HEK293 (cell line): ENCODE measurements at regions not wholly inside any gene's neighbourhood (a gene's known extent, or its start where the extent isn't known, plus 50 kb on each side); places are given as distances from the start of the nearest gene placed in this dataset.

Experiments
- CTCF ChIA-PET: fragments of 350-600 bp; formaldehyde crosslinking; extraction: SDS; loops from one replicate; lab custom pipeline; 2021; ENCODE audit warnings: antibody characterized with exemption; lab: Yijun Ruan, JAX
- POLR2A ChIA-PET: fragments of 300-600 bp; formaldehyde crosslinking; extraction: SDS; loops from one replicate; lab custom pipeline; 2020; ENCODE audit warnings: antibody characterized with exemption, inconsistent platforms; lab: Yijun Ruan, JAX
- H3K27ac ChIP-seq: fragments of 200-500 bp; sonication (Bioruptor generic); 2 replicates; pipeline ENCODE4 v1.5.1; 2014; ENCODE audit warnings: low read depth, low read length, control low read depth, inconsistent platforms; ENCODE audit errors: extremely low read depth
- H3K36me3 ChIP-seq, 2 experiments: fragments of 200-500 bp in 1 of 2; sonication (Bioruptor generic) in 1 of 2; 1 replicate in 1 of 2; 2 replicates in 1 of 2; pipeline ENCODE4 v1.5.1; 2014 to 2017; ENCODE audit warnings: inconsistent platforms in 2 of 2, low read length in 2 of 2; ENCODE audit not compliant: control insufficient read depth in 2 of 2, insufficient read depth in 1 of 2
- H3K4me1 ChIP-seq: fragments of 200-500 bp; sonication (Bioruptor generic); 2 replicates; pipeline ENCODE4 v1.5.1; 2014; ENCODE audit warnings: mild to moderate bottlenecking, low read length, inconsistent platforms; ENCODE audit not compliant: control insufficient read depth, insufficient read depth
- H3K4me3 ChIP-seq: 2 replicates; pipeline ENCODE4 v1.5.1; 2011; ENCODE audit warnings: low read depth, mild to moderate bottlenecking, control low read depth, low read length, moderate library complexity
- H3K9me3 ChIP-seq: fragments of 200-500 bp; sonication (Bioruptor generic); 2 replicates; pipeline ENCODE4 v1.5.1; 2014; ENCODE audit warnings: low read depth, low read length, inconsistent platforms; ENCODE audit not compliant: control insufficient read depth, insufficient read depth
- EGR2 ChIP-seq: fragments of 450-650 bp; formaldehyde crosslinking; IDR thresholded peaks from 2 replicates; pipeline ENCODE4 v1.5.1; 2016; ENCODE audit warnings: low read depth, missing biosample characterization, missing genetic modification characterization
- GLI2 ChIP-seq: fragments of 450-650 bp; formaldehyde crosslinking; IDR thresholded peaks from 2 replicates; pipeline ENCODE4; 2017; ENCODE audit warnings: missing biosample characterization, missing genetic modification characterization, low read depth, borderline replicate concordance
- GLIS1 ChIP-seq: fragments of 450-650 bp; formaldehyde crosslinking; IDR thresholded peaks from 2 replicates; pipeline ENCODE4 v1.5.1; 2016; ENCODE audit warnings: missing biosample characterization, missing genetic modification characterization
- SCRT1 ChIP-seq: fragments of 450-650 bp; formaldehyde crosslinking; IDR thresholded peaks from 2 replicates; pipeline ENCODE4 v1.5.1; 2016; ENCODE audit warnings: missing biosample characterization, missing genetic modification characterization, borderline replicate concordance
- SP2 ChIP-seq: fragments of 450-650 bp; formaldehyde crosslinking; IDR thresholded peaks from 2 replicates; pipeline ENCODE4 v1.5.1; 2016; ENCODE audit warnings: missing biosample characterization, missing genetic modification characterization
- SP7 ChIP-seq: fragments of 450-650 bp; formaldehyde crosslinking; IDR thresholded peaks from 2 replicates; pipeline ENCODE4 v1.5.1; 2016; ENCODE audit warnings: missing biosample characterization, missing genetic modification characterization
- YY1 ChIP-seq: fragments of 450-650 bp; formaldehyde crosslinking; IDR thresholded peaks from 2 replicates; pipeline ENCODE4 v1.5.1; 2018; ENCODE audit warnings: missing biosample characterization, missing genetic modification characterization
- YY2 ChIP-seq: fragments of 450-650 bp; formaldehyde crosslinking; IDR thresholded peaks from 2 replicates; pipeline ENCODE4 v1.5.1; 2016; ENCODE audit warnings: missing biosample characterization, missing genetic modification characterization
- ZNF175 ChIP-seq: fragments of 450-650 bp; formaldehyde crosslinking; IDR thresholded peaks from 2 replicates; pipeline ENCODE4 v1.5.1; 2016; ENCODE audit warnings: missing biosample characterization, missing genetic modification characterization
- ZNF202 ChIP-seq: fragments of 450-650 bp; formaldehyde crosslinking; IDR thresholded peaks from 2 replicates; pipeline ENCODE4 v1.5.1; 2016; ENCODE audit warnings: missing biosample characterization, missing genetic modification characterization, borderline replicate concordance
- ZNF23 ChIP-seq: fragments of 450-650 bp; formaldehyde crosslinking; IDR thresholded peaks from 2 replicates; pipeline ENCODE4 v1.5.1; 2016; ENCODE audit warnings: missing biosample characterization, missing genetic modification characterization, borderline replicate concordance
- ZNF341 ChIP-seq: fragments of 450-650 bp; formaldehyde crosslinking; IDR thresholded peaks from 2 replicates; pipeline ENCODE4; 2016; ENCODE audit warnings: low read depth, missing biosample characterization, missing genetic modification characterization
- ZNF354C ChIP-seq: fragments of 450-650 bp; formaldehyde crosslinking; IDR thresholded peaks from 2 replicates; pipeline ENCODE4 v1.5.1; 2016; ENCODE audit warnings: missing biosample characterization, missing genetic modification characterization, low read depth, borderline replicate concordance
- ZNF394 ChIP-seq: fragments of 450-650 bp; formaldehyde crosslinking; IDR thresholded peaks from 2 replicates; pipeline ENCODE4 v1.5.1; 2016; ENCODE audit warnings: missing biosample characterization, missing genetic modification characterization, mild to moderate bottlenecking, moderate library complexity, borderline replicate concordance
- ZNF514 ChIP-seq: fragments of 450-650 bp; formaldehyde crosslinking; IDR thresholded peaks from 2 replicates; pipeline ENCODE4 v1.5.1; 2016; ENCODE audit warnings: missing biosample characterization, missing genetic modification characterization
- ZNF596 ChIP-seq: fragments of 450-650 bp; IDR thresholded peaks from 2 replicates; pipeline ENCODE4 v1.5.0; 2018; ENCODE audit warnings: missing biosample characterization, mild to moderate bottlenecking, missing genetic modification characterization, moderate library complexity
- ZNF610 ChIP-seq: fragments of 450-650 bp; formaldehyde crosslinking; IDR thresholded peaks from 2 replicates; pipeline ENCODE4 v1.5.1; 2016; ENCODE audit warnings: missing biosample characterization, missing genetic modification characterization, borderline replicate concordance
- ZNF76 ChIP-seq: fragments of 450-650 bp; formaldehyde crosslinking; IDR thresholded peaks from 2 replicates; pipeline ENCODE4; 2016; ENCODE audit warnings: low read depth, missing biosample characterization, missing genetic modification characterization, borderline replicate concordance
- ZNF768 ChIP-seq: fragments of 450-650 bp; formaldehyde crosslinking; IDR thresholded peaks from 2 replicates; pipeline ENCODE4 v1.5.1; 2018; ENCODE audit warnings: missing biosample characterization, mild to moderate bottlenecking, missing genetic modification characterization
- ZNF785 ChIP-seq: fragments of 450-650 bp; formaldehyde crosslinking; IDR thresholded peaks from 2 replicates; pipeline ENCODE4 v1.5.1; 2016; ENCODE audit warnings: missing biosample characterization, missing genetic modification characterization
- ZXDB ChIP-seq: fragments of 450-650 bp; formaldehyde crosslinking; IDR thresholded peaks from 2 replicates; pipeline ENCODE4 v1.5.1; 2016; ENCODE audit warnings: missing biosample characterization, missing genetic modification characterization
- TF ChIP-seq, protein P1 (sequence below): fragments of 450-650 bp; formaldehyde crosslinking; IDR thresholded peaks from 2 replicates; pipeline ENCODE4 v1.5.1; 2016; ENCODE audit warnings: missing biosample characterization, missing genetic modification characterization
- TF ChIP-seq, protein P2 (sequence below): fragments of 450-650 bp; formaldehyde crosslinking; IDR thresholded peaks from 2 replicates; pipeline ENCODE4 v1.5.1; 2016; ENCODE audit warnings: missing biosample characterization, missing genetic modification characterization
- TF ChIP-seq, protein P3 (sequence below): fragments of 450-650 bp; formaldehyde crosslinking; IDR thresholded peaks from 2 replicates; pipeline ENCODE4 v1.5.1; 2017; ENCODE audit warnings: missing biosample characterization, missing genetic modification characterization
- TF ChIP-seq, protein P4 (sequence below): fragments of 450-650 bp; formaldehyde crosslinking; IDR thresholded peaks from 2 replicates; pipeline ENCODE4 v1.5.1; 2016; ENCODE audit warnings: missing biosample characterization, missing genetic modification characterization
- TF ChIP-seq, protein P5 (sequence below): fragments of 450-650 bp; formaldehyde crosslinking; IDR thresholded peaks from 2 replicates; pipeline ENCODE4 v1.5.1; 2016; ENCODE audit warnings: missing biosample characterization, missing genetic modification characterization

DNA sequence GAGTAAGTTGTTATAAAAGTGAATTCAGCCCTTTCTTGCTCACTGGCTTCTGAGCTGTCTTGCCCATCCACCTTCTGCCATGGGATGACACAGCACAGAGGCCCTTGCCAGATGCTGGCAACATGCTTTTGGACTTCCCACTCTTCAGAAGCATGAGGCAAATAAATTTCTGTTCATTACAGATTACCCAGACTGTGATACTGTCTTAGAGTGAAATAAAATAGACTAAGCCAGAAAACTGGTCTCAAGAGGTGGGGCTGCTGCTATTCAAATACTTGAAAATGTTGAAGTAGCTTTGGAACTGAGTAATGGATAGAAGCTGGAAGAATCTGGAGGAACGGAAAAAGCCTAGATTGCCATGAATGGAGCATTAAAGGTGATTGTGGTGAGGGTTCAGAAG is 170.4 kb downstream of the ZMAT3 start:
- Histone ChIP-seq H3K4me1 (no peaks in the 10 kb centered on the region), H3K36me3 (no peaks in the 10 kb centered on the region), H3K9me3 (no peaks in the 10 kb centered on the region), H3K4me3 (no peak overlapping the region), H3K27ac (no peak overlapping the region)
- CTCF ChIA-PET: no interaction called here
- TF ChIP-seq ZNF785 (tag by site-specific recombination): no peak
- TF ChIP-seq ZNF23 (tag by site-specific recombination): no peak
- TF ChIP-seq ZNF768 (tag by site-specific recombination): no peak
- TF ChIP-seq ZNF175: no peak
- TF ChIP-seq ZNF341 (tag by site-specific recombination): no peak
- no peak for TF ChIP-seq ZNF202 (tag by site-specific recombination)
- TF ChIP-seq ZNF610: no peak
- no peak for TF ChIP-seq EGR2 (tag by site-specific recombination)
- TF ChIP-seq YY2: no peak
- no peak for TF ChIP-seq YY1 (tag by site-specific recombination)
- TF ChIP-seq ZNF596: no peak
- no peak for TF ChIP-seq ZXDB (tag by site-specific recombination)
- no peak for TF ChIP-seq SP7 (tag by site-specific recombination)
- no peak for TF ChIP-seq SCRT1
- TF ChIP-seq, protein P1, sequence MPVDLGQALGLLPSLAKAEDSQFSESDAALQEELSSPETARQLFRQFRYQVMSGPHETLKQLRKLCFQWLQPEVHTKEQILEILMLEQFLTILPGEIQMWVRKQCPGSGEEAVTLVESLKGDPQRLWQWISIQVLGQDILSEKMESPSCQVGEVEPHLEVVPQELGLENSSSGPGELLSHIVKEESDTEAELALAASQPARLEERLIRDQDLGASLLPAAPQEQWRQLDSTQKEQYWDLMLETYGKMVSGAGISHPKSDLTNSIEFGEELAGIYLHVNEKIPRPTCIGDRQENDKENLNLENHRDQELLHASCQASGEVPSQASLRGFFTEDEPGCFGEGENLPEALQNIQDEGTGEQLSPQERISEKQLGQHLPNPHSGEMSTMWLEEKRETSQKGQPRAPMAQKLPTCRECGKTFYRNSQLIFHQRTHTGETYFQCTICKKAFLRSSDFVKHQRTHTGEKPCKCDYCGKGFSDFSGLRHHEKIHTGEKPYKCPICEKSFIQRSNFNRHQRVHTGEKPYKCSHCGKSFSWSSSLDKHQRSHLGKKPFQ (tag by site-specific recombination): no peak
- TF ChIP-seq GLI2 (tag by site-specific recombination): no peak
- no peak for TF ChIP-seq ZNF394 (tag by site-specific recombination)
- TF ChIP-seq SP2 (tag by site-specific recombination): no peak
- no peak for TF ChIP-seq ZNF354C (tag by site-specific recombination)
- POLR2A ChIA-PET: no interaction called here

DNA sequence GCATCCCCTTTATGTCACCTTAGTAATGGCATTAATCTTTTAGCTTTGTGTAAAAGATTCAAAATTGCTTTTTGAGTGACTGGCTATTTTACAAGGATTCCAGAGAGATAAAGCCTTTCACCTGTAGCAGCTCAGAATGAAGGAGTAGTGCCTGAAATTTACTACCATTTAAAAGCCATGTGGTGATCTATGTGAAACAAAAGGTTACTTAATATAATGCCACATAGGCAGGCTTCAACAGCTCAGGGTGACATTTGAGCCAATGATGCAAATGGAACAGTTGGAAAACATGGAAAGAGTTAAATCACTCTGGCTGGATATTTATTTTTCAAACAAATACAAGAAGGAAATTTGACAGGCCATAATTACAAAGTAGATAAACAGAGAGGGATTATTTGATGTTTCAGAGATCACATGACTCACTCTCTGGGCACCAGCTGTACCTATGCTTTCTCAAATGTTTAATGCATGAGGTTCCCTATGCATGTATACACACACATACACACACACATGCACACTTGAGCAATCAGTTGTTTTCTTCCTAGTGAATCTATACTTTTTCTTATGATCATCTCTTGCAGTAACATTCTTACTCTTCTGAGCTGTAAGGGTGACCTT is 171.5 kb downstream of the ZMAT3 start:
- no peak overlapping the region for H3K4me3 ChIP-seq
- ChIA-PET CTCF (no interaction called here), POLR2A (no interaction called here)
- H3K36me3 ChIP-seq: no peaks in the 10 kb centered on the region
- no peak overlapping the region for H3K27ac ChIP-seq
- no peaks in the 10 kb centered on the region for H3K9me3 ChIP-seq
- no peaks in the 10 kb centered on the region for H3K4me1 ChIP-seq
- TF ChIP-seq ZNF514: no peak
- TF ChIP-seq, protein P2, sequence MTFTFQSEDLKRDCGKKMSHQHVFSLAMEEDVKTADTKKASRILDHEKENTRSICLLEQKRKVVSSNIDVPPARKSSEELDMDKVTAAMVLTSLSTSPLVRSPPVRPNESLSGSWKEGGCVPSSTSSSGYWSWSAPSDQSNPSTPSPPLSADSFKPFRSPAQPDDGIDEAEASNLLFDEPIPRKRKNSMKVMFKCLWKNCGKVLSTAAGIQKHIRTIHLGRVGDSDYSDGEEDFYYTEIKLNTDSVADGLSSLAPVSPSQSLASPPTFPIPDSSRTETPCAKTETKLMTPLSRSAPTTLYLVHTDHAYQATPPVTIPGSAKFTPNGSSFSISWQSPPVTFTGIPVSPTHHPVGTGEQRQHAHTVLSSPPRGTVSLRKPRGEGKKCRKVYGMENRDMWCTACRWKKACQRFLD (tag by site-specific recombination): no peak
- no peak for TF ChIP-seq SP2 (tag by site-specific recombination)
- TF ChIP-seq, protein P3, sequence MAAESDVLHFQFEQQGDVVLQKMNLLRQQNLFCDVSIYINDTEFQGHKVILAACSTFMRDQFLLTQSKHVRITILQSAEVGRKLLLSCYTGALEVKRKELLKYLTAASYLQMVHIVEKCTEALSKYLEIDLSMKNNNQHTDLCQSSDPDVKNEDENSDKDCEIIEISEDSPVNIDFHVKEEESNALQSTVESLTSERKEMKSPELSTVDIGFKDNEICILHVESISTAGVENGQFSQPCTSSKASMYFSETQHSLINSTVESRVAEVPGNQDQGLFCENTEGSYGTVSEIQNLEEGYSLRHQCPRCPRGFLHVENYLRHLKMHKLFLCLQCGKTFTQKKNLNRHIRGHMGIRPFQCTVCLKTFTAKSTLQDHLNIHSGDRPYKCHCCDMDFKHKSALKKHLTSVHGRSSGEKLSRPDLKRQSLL (tag by site-specific recombination): no peak
- TF ChIP-seq, protein P4, sequence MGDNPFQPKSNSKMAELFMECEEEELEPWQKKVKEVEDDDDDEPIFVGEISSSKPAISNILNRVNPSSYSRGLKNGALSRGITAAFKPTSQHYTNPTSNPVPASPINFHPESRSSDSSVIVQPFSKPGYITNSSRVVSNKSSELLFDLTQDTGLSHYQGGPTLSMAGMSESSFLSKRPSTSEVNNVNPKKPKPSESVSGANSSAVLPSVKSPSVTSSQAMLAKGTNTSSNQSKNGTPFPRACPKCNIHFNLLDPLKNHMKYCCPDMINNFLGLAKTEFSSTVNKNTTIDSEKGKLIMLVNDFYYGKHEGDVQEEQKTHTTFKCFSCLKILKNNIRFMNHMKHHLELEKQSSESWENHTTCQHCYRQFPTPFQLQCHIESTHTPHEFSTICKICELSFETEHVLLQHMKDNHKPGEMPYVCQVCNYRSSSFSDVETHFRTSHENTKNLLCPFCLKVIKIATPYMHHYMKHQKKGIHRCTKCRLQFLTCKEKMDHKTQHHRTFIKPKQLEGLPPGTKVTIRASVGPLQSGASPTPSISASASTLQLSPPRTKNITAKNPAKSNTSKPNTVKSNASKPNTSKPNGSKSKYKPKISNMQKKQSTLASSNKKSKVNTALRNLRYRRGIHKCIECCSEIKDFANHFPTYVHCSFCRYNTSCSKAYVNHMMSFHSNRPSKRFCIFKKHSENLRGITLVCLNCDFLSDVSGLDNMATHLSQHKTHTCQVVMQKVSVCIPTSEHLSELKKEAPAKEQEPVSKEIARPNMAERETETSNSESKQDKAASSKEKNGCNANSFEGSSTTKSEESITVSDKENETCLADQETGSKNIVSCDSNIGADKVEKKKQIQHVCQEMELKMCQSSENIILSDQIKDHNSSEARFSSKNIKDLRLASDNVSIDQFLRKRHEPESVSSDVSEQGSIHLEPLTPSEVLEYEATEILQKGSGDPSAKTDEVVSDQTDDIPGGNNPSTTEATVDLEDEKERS (tag by site-specific recombination): no peak
- no peak for TF ChIP-seq ZNF76 (tag by site-specific recombination)
- no peak for TF ChIP-seq GLIS1
- TF ChIP-seq YY2: no peak
- TF ChIP-seq SCRT1: no peak
- TF ChIP-seq, protein P5, sequence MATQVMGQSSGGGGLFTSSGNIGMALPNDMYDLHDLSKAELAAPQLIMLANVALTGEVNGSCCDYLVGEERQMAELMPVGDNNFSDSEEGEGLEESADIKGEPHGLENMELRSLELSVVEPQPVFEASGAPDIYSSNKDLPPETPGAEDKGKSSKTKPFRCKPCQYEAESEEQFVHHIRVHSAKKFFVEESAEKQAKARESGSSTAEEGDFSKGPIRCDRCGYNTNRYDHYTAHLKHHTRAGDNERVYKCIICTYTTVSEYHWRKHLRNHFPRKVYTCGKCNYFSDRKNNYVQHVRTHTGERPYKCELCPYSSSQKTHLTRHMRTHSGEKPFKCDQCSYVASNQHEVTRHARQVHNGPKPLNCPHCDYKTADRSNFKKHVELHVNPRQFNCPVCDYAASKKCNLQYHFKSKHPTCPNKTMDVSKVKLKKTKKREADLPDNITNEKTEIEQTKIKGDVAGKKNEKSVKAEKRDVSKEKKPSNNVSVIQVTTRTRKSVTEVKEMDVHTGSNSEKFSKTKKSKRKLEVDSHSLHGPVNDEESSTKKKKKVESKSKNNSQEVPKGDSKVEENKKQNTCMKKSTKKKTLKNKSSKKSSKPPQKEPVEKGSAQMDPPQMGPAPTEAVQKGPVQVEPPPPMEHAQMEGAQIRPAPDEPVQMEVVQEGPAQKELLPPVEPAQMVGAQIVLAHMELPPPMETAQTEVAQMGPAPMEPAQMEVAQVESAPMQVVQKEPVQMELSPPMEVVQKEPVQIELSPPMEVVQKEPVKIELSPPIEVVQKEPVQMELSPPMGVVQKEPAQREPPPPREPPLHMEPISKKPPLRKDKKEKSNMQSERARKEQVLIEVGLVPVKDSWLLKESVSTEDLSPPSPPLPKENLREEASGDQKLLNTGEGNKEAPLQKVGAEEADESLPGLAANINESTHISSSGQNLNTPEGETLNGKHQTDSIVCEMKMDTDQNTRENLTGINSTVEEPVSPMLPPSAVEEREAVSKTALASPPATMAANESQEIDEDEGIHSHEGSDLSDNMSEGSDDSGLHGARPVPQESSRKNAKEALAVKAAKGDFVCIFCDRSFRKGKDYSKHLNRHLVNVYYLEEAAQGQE (tag by site-specific recombination): no peak
